SK-N-SH treated with all-trans-retinoic acid at 6 μM for 48 hours (cell line): ENCODE measurements at regions not wholly inside any gene's neighbourhood (a gene's known extent, or its start where the extent isn't known, plus 50 kb on each side); places are given as distances from the start of the nearest gene placed in this dataset.

Experiments
- ATAC-seq: fragments of 200-7000 bp; cut with Tn5 transposase; 3 replicates; pipeline ENCODE4 v1.9.1; 2020; ENCODE audit warnings: mild to moderate bottlenecking, moderate library complexity
- BACH2 ChIP-seq: fragments of 250-450 bp; sonication (Bioruptor Pico); IDR thresholded peaks from 2 replicates; pipeline ENCODE4 v1.9.0; 2021; ENCODE audit warnings: mild to moderate bottlenecking, borderline replicate concordance
- CREB5 ChIP-seq: fragments of 250-450 bp; sonication (Bioruptor Pico); IDR thresholded peaks from 2 replicates; pipeline ENCODE4 v1.5.1; 2020; ENCODE audit warnings: low read depth, mild to moderate bottlenecking, moderate library complexity
- CSDC2 ChIP-seq: fragments of 250-450 bp; sonication (Bioruptor Pico); IDR thresholded peaks from 2 replicates; pipeline ENCODE4 v1.5.0; 2020; ENCODE audit warnings: mild to moderate bottlenecking, moderate library complexity
- ESRRG ChIP-seq: fragments of 250-450 bp; sonication (Bioruptor Pico); IDR thresholded peaks from 2 replicates; pipeline ENCODE4 v1.6.1; 2021; ENCODE audit warnings: mild to moderate bottlenecking
- GLIS3 ChIP-seq: fragments of 250-450 bp; sonication (Bioruptor Pico); IDR thresholded peaks from 2 replicates; pipeline ENCODE4 v1.5.0; 2020; ENCODE audit warnings: mild to moderate bottlenecking, moderate library complexity
- ISL1 ChIP-seq: fragments of 250-450 bp; sonication (Bioruptor Pico); IDR thresholded peaks from 2 replicates; pipeline ENCODE4 v2.1.2; 2022; ENCODE audit warnings: mild to moderate bottlenecking, moderate library complexity
- PPARA ChIP-seq: fragments of 250-450 bp; sonication (Bioruptor Pico); IDR thresholded peaks from 2 replicates; pipeline ENCODE4 v1.5.0; 2020; ENCODE audit warnings: mild to moderate bottlenecking, borderline replicate concordance
- SNAI2 ChIP-seq: fragments of 250-450 bp; sonication (Bioruptor Pico); IDR thresholded peaks from 2 replicates; pipeline ENCODE4 v1.5.0; 2020; ENCODE audit warnings: mild to moderate bottlenecking, moderate library complexity
- TCF4 ChIP-seq: fragments of 250-450 bp; sonication (Bioruptor Pico); IDR thresholded peaks from 2 replicates; pipeline ENCODE4 v1.8.0; 2021; ENCODE audit warnings: mild to moderate bottlenecking, moderate library complexity, borderline replicate concordance
- TSHZ2 ChIP-seq: fragments of 250-450 bp; sonication (Bioruptor Pico); IDR thresholded peaks from 2 replicates; pipeline ENCODE4 v1.5.0; 2020; ENCODE audit warnings: mild to moderate bottlenecking, moderate library complexity
- ZC3H10 ChIP-seq: fragments of 250-450 bp; sonication (Bioruptor Pico); IDR thresholded peaks from 2 replicates; pipeline ENCODE4 v1.5.1; 2021; ENCODE audit warnings: mild to moderate bottlenecking, moderate library complexity
- ZFP30 ChIP-seq: fragments of 450-650 bp; formaldehyde crosslinking; IDR thresholded peaks from 2 replicates; pipeline ENCODE4 v1.5.0; 2022; ENCODE audit warnings: mild to moderate bottlenecking, moderate library complexity
- ZNF565 ChIP-seq: fragments of 450-650 bp; formaldehyde crosslinking; conservative IDR thresholded peaks from 2 replicates; pipeline ENCODE4 v1.5.0; 2020; ENCODE audit warnings: low read depth, mild to moderate bottlenecking, moderate library complexity
- ZNF8 ChIP-seq: fragments of 450-650 bp; formaldehyde crosslinking; IDR thresholded peaks from 2 replicates; pipeline ENCODE4 v1.5.0; 2020; ENCODE audit warnings: mild to moderate bottlenecking, moderate library complexity
- TF ChIP-seq, protein P1 (sequence below): fragments of 250-450 bp; sonication (Bioruptor Pico); IDR thresholded peaks from 2 replicates; pipeline ENCODE4 v1.8.0; 2020; ENCODE audit warnings: mild to moderate bottlenecking, moderate library complexity, borderline replicate concordance
- TF ChIP-seq, protein P2 (sequence below): fragments of 250-450 bp; sonication (Bioruptor Pico); IDR thresholded peaks from 2 replicates; pipeline ENCODE4 v1.8.0; 2021; ENCODE audit warnings: low read depth, mild to moderate bottlenecking, moderate library complexity, borderline replicate concordance
- TF ChIP-seq, protein P3 (sequence below): fragments of 250-450 bp; sonication (Bioruptor Pico); IDR thresholded peaks from 2 replicates; pipeline ENCODE4 v1.5.1; 2021; ENCODE audit warnings: mild to moderate bottlenecking, moderate library complexity

- no peak for ATAC-seq
- TF ChIP-seq ZNF8 (no peak), ISL1 (CRISPR knock-in tag) (no peak), ZC3H10 (CRISPR knock-in tag) (no peak), PPARA (no peak), CSDC2 (CRISPR knock-in tag) (no peak), ZNF565 (CRISPR knock-in tag) (no peak), TSHZ2 (CRISPR knock-in tag) (no peak), BACH2 (CRISPR knock-in tag) (no peak), GLIS3 (CRISPR knock-in tag) (no peak)
Observed at GRCh38 chr20:59429396-59429795, 129.0 kb downstream of the EDN3 start.

DNA sequence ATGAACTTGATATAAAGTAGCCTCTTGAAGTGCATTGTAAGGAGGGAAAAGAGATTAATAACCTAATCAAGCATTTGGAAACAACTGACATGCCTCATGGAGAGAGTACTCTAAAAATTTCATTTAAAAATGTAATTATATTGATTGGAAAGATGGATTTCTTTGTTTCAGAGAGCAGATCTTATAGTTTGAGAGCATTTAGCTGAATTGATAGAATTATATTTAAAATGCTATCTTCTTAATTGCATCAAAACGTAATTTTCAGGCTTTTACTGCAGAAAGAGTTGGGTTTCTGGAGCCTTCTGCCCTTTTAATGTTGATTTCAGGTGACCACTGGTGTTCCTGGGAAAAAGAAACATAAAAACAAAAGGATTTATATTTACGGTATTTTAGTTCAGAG, 130.6 kb downstream of the EDN3 start:
- no peak for ATAC-seq
- peak; percentile 68 for TF ChIP-seq CREB5 (CRISPR knock-in tag)
- peak; percentile 45; the same call in 1 of the 2 replicates for TF ChIP-seq ZNF8
- TF ChIP-seq PPARA: no peak
- peak; percentile 93 for TF ChIP-seq TSHZ2 (CRISPR knock-in tag)
- TF ChIP-seq ESRRG (CRISPR knock-in tag): peak; percentile 80
- 0 out of 2 replicates have a peak, but pooled peaks have one; percentile 16 for TF ChIP-seq ZNF565 (CRISPR knock-in tag)
- no peak for TF ChIP-seq ZFP30 (CRISPR knock-in tag)
- TF ChIP-seq TCF4 (CRISPR knock-in tag): peak; percentile 93
- TF ChIP-seq SNAI2 (CRISPR knock-in tag): 0 out of 2 replicates have a peak, but pooled peaks have one; percentile 19
- TF ChIP-seq, protein P1, sequence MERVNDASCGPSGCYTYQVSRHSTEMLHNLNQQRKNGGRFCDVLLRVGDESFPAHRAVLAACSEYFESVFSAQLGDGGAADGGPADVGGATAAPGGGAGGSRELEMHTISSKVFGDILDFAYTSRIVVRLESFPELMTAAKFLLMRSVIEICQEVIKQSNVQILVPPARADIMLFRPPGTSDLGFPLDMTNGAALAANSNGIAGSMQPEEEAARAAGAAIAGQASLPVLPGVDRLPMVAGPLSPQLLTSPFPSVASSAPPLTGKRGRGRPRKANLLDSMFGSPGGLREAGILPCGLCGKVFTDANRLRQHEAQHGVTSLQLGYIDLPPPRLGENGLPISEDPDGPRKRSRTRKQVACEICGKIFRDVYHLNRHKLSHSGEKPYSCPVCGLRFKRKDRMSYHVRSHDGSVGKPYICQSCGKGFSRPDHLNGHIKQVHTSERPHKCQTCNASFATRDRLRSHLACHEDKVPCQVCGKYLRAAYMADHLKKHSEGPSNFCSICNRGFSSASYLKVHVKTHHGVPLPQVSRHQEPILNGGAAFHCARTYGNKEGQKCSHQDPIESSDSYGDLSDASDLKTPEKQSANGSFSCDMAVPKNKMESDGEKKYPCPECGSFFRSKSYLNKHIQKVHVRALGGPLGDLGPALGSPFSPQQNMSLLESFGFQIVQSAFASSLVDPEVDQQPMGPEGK (CRISPR knock-in tag): 0 out of 2 replicates have a peak, but pooled peaks have one; percentile 42
- TF ChIP-seq ISL1 (CRISPR knock-in tag): peak; percentile 98
- TF ChIP-seq, protein P2, sequence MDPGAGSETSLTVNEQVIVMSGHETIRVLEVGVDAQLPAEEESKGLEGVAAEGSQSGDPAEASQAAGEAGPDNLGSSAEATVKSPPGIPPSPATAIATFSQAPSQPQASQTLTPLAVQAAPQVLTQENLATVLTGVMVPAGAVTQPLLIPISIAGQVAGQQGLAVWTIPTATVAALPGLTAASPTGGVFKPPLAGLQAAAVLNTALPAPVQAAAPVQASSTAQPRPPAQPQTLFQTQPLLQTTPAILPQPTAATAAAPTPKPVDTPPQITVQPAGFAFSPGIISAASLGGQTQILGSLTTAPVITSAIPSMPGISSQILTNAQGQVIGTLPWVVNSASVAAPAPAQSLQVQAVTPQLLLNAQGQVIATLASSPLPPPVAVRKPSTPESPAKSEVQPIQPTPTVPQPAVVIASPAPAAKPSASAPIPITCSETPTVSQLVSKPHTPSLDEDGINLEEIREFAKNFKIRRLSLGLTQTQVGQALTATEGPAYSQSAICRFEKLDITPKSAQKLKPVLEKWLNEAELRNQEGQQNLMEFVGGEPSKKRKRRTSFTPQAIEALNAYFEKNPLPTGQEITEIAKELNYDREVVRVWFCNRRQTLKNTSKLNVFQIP (CRISPR knock-in tag): no peak; the same call in 1 of the 2 replicates
- TF ChIP-seq, protein P3, sequence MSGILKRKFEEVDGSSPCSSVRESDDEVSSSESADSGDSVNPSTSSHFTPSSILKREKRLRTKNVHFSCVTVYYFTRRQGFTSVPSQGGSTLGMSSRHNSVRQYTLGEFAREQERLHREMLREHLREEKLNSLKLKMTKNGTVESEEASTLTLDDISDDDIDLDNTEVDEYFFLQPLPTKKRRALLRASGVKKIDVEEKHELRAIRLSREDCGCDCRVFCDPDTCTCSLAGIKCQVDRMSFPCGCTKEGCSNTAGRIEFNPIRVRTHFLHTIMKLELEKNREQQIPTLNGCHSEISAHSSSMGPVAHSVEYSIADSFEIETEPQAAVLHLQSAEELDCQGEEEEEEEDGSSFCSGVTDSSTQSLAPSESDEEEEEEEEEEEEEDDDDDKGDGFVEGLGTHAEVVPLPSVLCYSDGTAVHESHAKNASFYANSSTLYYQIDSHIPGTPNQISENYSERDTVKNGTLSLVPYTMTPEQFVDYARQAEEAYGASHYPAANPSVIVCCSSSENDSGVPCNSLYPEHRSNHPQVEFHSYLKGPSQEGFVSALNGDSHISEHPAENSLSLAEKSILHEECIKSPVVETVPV (CRISPR knock-in tag): peak; percentile 93
- peak; percentile 91; the same call in 1 of the 2 replicates for TF ChIP-seq GLIS3 (CRISPR knock-in tag)
- TF ChIP-seq, all 23 proteins: peak for 11
